SH-SY5Y (cell line): ENCODE measurements at regions not wholly inside any gene's neighbourhood (a gene's known extent, or its start where the extent isn't known, plus 50 kb on each side); places are given as distances from the start of the nearest gene placed in this dataset.

Experiments used
- GATA2 ChIP-seq: IDR thresholded peaks from 2 replicates; pipeline ENCODE4 v1.6.1; 2011; ENCODE audit warnings: mild to moderate bottlenecking, low read depth, low read length
- GATA3 ChIP-seq: IDR thresholded peaks from 2 replicates; pipeline ENCODE4 v1.6.1; 2011; ENCODE audit warnings: low read depth, mild to moderate bottlenecking, low read length, moderate library complexity

GRCh38 chr15:31163769-31164572 is 62.4 kb upstream of the TRPM1 start:
- TF ChIP-seq GATA3 (no peak), GATA2 (no peak)

GRCh38 chr15:31164573-31164912 is 63.0 kb upstream of the TRPM1 start:
- TF ChIP-seq GATA2 (no peak), GATA3 (no peak)

- TF ChIP-seq GATA2 = no peak
- TF ChIP-seq GATA3 = no peak
These were observed 68.0 kb upstream of the TRPM1 start for GRCh38 chr15:31169558-31169957.

- TF ChIP-seq GATA2 = no peak
- TF ChIP-seq GATA3 = no peak
These were observed 70.2 kb upstream of the TRPM1 start for GRCh38 chr15:31171731-31172130.

- TF ChIP-seq GATA2 (no peak), GATA3 (no peak)
These were observed 71.1 kb upstream of the TRPM1 start for GRCh38 chr15:31172606-31173005.

- TF ChIP-seq GATA3 = no peak
- TF ChIP-seq GATA2 = no peak
These were observed 72.4 kb upstream of the TRPM1 start for GRCh38 chr15:31173790-31174450.

- TF ChIP-seq GATA2 (no peak), GATA3 (no peak)
These were observed 74.0 kb upstream of the TRPM1 start for GRCh38 chr15:31175484-31175883.

GRCh38 chr15:31177951-31178350 is 76.4 kb upstream of the TRPM1 start:
- TF ChIP-seq GATA3 (no peak), GATA2 (no peak)

GRCh38 chr15:31178705-31179104 is 77.2 kb upstream of the TRPM1 start:
- TF ChIP-seq GATA2 = no peak
- TF ChIP-seq GATA3 = no peak

GRCh38 chr15:31179693-31180092 is 78.2 kb upstream of the TRPM1 start:
- TF ChIP-seq GATA2 = no peak

- TF ChIP-seq GATA3 (no peak), GATA2 (no peak)
These were observed 91.8 kb upstream of the TRPM1 start for GRCh38 chr15:31193291-31193690.

GRCh38 chr15:31195871-31196270 is 94.3 kb upstream of the TRPM1 start:
- TF ChIP-seq GATA3 (no peak), GATA2 (no peak)

GRCh38 chr15:31197497-31198414 is 96.2 kb upstream of the TRPM1 start:
- TF ChIP-seq GATA3 (no peak), GATA2 (no peak)

- no peak for TF ChIP-seq GATA3
- TF ChIP-seq GATA2 = no peak
These were observed 99.2 kb upstream of the TRPM1 start for GRCh38 chr15:31200735-31201151.
